HepG2 (cell line): ENCODE measurements at regions not wholly inside any gene's neighbourhood (a gene's known extent, or its start where the extent isn't known, plus 50 kb on each side); places are given as distances from the start of the nearest gene placed in this dataset.

Experiments used
- ATF4 ChIP-seq, 2 experiments: fragments of 450-650 bp in 1 of 2; sonication (generic) in 1 of 2; formaldehyde crosslinking; IDR thresholded peaks; 2 replicates each; pipeline versions ENCODE4 v1.5.0 to v1.8.0; 2020 to 2022; ENCODE audit warnings: mild to moderate bottlenecking in 1 of 2, missing genetic modification reagents in 1 of 2
- CTCF ChIP-seq: sonication (generic); formaldehyde crosslinking; IDR thresholded peaks from 2 replicates; pipeline ENCODE4 v1.5.0; 2020; ENCODE audit warnings: mild to moderate bottlenecking, missing genetic modification reagents, moderate library complexity
- HMG20B ChIP-seq: conservative IDR thresholded peaks from 2 replicates; pipeline ENCODE4 v1.6.1; 2016; ENCODE audit warnings: missing genetic modification reagents, missing compliant biosample characterization
- MAFK ChIP-seq, 2 experiments: IDR thresholded peaks in 1 of 2; conservative IDR thresholded peaks in 1 of 2; 2 replicates each; pipeline ENCODE4 v1.6.1; 2011; ENCODE audit warnings: improper control_type of control experiment in 2 of 2, low read length in 2 of 2
- POLR2A ChIP-seq, 2 experiments: IDR thresholded peaks; 2 replicates each; pipeline ENCODE4 v1.6.1; 2011; ENCODE audit warnings: low read depth in 2 of 2, low read length in 2 of 2, mild to moderate bottlenecking in 1 of 2, moderate library complexity in 1 of 2; ENCODE audit not compliant: insufficient read depth in 1 of 2
- RBM39 ChIP-seq: fragments of 200-400 bp; formaldehyde crosslinking; IDR thresholded peaks from one replicate; pipeline ENCODE4 v1.6.1; 2018; ENCODE audit warnings: antibody characterized with exemption, mild to moderate bottlenecking, low read depth, low read length; ENCODE audit not compliant: poor library complexity, severe bottlenecking
- RELA ChIP-seq: sonication (generic); formaldehyde crosslinking; IDR thresholded peaks from 2 replicates; pipeline ENCODE4 v1.4.0; 2020; ENCODE audit warnings: missing genetic modification reagents
- SIN3B ChIP-seq: fragments of 150-350 bp; IDR thresholded peaks from 2 replicates; pipeline ENCODE4 v1.6.1; 2014; ENCODE audit warnings: low read length
- SPEN ChIP-seq: sonication (generic); formaldehyde crosslinking; IDR thresholded peaks from 2 replicates; pipeline ENCODE4 v1.5.1; 2020; ENCODE audit warnings: low read depth, mild to moderate bottlenecking, missing genetic modification reagents
- ZNF609 ChIP-seq: sonication (generic); formaldehyde crosslinking; IDR thresholded peaks from 2 replicates; pipeline ENCODE4 v1.4.0; 2020; ENCODE audit warnings: mild to moderate bottlenecking, missing genetic modification reagents, borderline replicate concordance

- TF ChIP-seq CTCF (CRISPR knock-in tag) (no peak), HMG20B (CRISPR knock-in tag) (no peak), POLR2A (IDR thresholded peaks at IDR 0.05; ENCODE audit: insufficient read depth in 1 of 2, low read depth in 2 of 2, low read length in 2 of 2) (no peak), ZNF609 (CRISPR knock-in tag) (no peak), ATF4 (CRISPR knock-in tag; IDR thresholded peaks at IDR 0.05) (no peak), SPEN (CRISPR knock-in tag) (no peak), RBM39 (no peak), MAFK (conservative IDR thresholded peaks at IDR 0.05 in 1 of 2, IDR thresholded peaks at IDR 0.05 in 1 of 2; ENCODE audit: low read length in 2 of 2) (no peak), RELA (CRISPR knock-in tag) (no peak), SIN3B (no peak)
Measured at GRCh38 chr2:37786191-37786698, 114.8 kb upstream of the CDC42EP3 start.
